GM12872 (cell line): ENCODE measurements at regions not wholly inside any gene's neighbourhood (a gene's known extent, or its start where the extent isn't known, plus 50 kb on each side); places are given as distances from the start of the nearest gene placed in this dataset.

ENCODE experiments used
- CTCF ChIP-seq: IDR thresholded peaks from 3 replicates; pipeline ENCODE4 v1.5.1; 2011; ENCODE audit warnings: low read depth, mild to moderate bottlenecking, low read length, moderate library complexity; ENCODE audit not compliant: insufficient read depth

- TF ChIP-seq CTCF: no peak
These were observed 263.5 kb downstream of the C4orf33 start for GRCh38 chr4:129359461-129359860.

GRCh38 chr4:129362691-129363274 lies 266.8 kb downstream of the C4orf33 start:
- TF ChIP-seq CTCF: peak; percentile 79

- TF ChIP-seq CTCF: no peak
These were observed 268.9 kb downstream of the C4orf33 start for GRCh38 chr4:129364747-129365452.

- no peak for TF ChIP-seq CTCF
These were observed 273.5 kb downstream of the C4orf33 start for GRCh38 chr4:129369361-129370010.

GRCh38 chr4:129371065-129371464 lies 275.1 kb downstream of the C4orf33 start:
- TF ChIP-seq CTCF: no peak

GRCh38 chr4:129371926-129372325 lies 276.0 kb downstream of the C4orf33 start:
- no peak for TF ChIP-seq CTCF

- TF ChIP-seq CTCF: no peak
These were observed 281.3 kb downstream of the C4orf33 start for GRCh38 chr4:129377131-129377845.
